Hematopoietic multipotent progenitor cell treated with erythropoietin and hydrocortisone succinate and interleukin-3 and kit ligand, for 6 days (in vitro differentiated cells): ENCODE measurements at regions not wholly inside any gene's neighbourhood (a gene's known extent, or its start where the extent isn't known, plus 50 kb on each side); places are given as distances from the start of the nearest gene placed in this dataset.

ENCODE experiments used
- DNase-seq: peaks from one replicate; pipeline ENCODE4 v3.0.0-alpha.2; 2015

DNA sequence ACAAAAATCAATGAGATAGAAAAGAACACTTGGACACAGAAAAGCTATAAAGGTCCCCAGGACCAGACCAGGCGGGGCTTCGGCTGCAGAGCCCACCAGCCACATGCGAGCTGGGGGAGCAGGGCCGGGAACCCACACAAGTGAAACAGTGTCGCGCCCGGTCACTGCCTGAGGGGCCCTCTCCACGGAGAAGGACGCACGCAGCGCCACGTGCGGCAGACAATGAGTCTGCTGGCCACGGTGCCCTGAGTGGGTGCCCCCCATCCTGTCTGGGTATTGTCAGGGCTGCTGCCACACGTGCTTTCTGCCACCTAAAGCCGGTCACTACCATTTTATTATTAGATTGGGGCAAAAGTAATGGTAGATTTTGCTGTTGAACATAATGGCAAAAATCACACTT lies 207.9 kb upstream of the HDAC4 start:
- DNase-seq = no peak

DNA sequence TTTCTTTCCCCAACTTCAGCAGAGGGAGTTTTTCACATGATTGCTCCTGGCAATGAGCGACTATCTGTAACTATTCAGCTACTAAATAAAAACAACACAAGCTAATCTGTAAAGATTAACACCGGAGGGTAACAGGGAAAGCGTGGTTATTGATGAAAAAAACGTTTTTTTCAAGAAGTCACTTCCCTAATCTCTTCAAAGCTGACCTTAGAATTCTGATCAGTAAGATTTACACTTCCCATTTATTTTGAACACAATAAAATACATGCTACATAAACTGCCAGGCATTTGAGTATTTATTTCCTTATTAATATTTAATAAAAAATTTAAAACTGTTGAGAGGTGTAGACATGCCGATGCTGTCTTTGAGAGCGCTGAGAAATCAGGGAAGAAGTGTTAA lies 207.4 kb upstream of the HDAC4 start:
- DNase-seq = peak; percentile 5

DNA sequence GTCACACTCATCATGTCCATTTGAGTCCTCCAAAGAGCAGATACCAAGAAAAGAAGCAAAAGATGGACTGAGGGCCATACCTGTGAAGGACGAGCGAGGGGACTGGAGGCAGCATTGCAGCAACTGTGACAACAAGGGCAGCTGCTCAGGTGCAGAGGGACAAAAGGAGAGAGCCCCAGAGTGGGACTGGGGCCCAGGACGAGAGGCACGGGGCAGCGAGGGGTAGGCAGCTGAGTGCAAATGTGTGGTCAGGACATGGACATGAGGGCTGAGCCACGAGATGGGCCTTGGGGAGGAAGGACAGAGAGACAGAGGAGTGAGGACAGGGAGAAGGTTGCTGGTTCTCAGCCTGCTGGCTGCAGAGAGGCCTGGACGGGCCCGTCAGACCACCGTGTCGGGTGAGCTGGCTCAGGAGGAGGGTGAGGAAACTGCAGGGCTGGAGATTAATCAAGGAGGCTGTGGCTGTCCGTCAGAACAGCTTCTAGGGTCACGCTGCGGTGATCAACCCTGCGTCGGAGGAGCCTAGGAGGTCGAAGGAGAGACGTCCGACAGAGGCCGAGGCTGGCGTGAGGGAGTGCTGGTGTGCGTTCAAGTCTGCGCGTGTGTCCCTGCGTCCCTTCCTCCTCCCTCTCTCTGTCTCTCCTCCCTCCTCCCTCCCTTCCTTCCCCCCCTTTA lies 206.8 kb upstream of the HDAC4 start:
- DNase-seq = no peak

DNA sequence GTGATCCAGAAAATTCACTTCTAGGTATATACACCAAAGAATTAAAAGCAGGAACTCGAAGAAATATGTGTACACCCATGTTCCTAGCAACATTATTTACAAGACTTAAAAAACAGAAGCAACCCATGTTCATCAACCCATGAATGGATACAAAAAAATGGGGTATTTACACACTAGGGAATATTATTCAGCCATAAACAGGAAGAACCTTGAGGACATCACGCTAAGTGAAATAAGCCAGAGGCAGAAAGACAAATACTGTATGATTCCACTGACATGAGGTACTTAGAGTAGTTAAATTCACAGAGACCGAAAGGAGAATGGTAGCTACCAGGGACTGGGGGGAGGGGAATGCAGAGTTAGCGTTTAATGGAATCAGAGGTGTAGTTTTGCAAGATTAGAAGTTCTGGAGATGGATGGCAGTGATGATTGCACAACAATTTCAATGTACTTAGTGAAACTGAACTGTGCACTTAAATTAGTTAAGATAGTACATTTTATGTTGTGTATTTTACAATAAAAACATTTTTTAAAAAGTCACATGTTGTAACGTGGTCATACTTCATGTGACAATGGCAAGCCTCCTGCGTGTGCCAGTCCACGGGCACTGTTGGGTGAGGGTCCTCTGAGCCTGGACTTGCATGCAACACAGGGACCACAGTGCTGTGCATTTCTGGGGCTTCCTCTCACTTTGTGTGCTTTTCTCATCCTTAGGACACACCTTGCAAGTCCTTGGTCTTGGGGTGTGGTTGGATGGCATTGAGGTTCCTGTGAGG lies 206.1 kb upstream of the HDAC4 start:
- peak; percentile 10 for DNase-seq

GRCh38 chr2:239605976-239606375 lies 205.2 kb upstream of the HDAC4 start:
- peak; percentile 62 for DNase-seq

DNA sequence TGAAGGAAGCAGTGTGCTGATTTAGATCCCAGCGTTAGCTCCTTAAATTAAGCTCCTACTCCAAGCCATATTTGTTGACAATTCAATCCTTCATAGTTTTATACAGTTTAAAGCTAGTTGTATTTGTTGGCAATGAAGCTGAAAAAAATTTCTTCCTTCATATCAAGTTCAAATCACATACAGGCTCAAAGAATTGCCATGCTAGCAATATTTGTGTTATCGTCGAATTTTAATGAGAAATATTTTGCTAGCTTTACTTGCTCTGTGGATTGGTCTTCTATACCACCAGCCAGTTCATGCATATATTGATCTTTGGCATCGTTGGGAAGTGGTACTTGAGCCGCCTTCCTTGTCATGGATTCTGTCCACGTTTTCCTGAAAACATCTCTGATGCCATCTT lies 204.6 kb upstream of the HDAC4 start:
- DNase-seq = no peak

- no peak for DNase-seq
Observed at GRCh38 chr2:239604861-239605260, 204.0 kb upstream of the HDAC4 start.

DNA sequence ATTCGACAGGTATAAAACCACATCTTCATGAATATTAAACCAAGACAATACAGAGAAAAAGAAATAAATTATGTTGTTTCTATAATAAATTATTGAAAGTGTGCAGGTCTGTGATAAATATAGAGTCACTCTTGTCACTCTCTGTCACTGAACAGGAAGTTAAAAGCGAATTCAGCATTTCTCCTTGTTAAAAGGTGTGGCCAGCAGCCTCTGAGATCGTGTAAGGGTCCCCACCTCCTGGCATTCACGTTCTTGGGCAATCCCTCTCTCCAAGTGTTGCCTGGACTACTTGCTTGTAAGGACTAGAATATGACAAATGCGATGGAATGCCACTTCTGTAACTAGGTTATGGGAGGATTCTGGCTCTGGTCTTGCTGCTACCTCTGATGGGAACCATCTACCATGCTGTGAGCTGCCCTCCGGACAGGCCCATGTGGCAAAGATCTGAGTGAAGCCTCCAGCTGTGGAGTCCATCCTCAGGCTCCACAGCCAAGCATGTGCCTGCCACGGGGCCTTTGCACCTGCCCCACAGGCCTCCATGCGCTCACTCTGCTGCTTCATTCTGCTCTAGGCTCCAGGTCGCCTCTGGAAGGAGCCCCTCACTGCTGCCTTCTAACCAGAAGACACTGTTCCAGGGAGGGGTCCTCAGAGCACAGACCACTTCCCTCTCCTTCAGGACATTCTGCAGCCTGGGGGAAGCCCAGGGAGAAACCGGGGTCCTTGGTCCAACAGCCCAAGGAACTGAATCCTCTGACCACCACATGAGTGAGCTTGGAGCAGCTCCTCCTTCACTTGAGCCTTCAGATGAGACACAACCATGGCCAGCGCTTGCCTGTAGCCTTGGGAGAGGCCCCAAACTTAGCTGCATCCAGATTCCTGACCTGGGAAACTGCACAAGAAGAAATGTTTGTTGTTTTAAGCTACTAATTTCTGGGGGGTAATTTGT lies 202.9 kb upstream of the HDAC4 start:
- DNase-seq = no peak

- DNase-seq = peak; percentile 15
Observed at GRCh38 chr2:239602290-239603282, 201.8 kb upstream of the HDAC4 start.

DNA sequence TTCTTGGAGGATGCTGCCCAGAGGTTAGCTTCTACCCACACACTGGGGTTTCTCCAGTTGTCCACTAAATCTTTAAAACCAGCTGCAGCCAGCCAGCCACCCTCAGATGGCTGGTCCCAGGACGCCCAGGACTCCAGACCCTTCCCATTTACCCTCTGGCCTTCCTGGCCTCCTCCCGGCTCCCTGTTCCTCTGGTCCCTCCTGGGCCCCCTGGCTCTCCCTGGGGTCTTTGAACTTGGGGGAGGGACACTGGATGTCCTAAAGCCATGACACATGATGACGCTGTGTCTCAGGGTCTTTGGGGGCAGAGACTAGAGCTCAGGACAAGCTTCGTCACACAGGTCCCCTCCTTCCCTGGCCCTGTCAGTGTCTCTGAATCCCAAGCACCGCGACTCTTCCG lies 201.1 kb upstream of the HDAC4 start:
- no peak for DNase-seq

DNA sequence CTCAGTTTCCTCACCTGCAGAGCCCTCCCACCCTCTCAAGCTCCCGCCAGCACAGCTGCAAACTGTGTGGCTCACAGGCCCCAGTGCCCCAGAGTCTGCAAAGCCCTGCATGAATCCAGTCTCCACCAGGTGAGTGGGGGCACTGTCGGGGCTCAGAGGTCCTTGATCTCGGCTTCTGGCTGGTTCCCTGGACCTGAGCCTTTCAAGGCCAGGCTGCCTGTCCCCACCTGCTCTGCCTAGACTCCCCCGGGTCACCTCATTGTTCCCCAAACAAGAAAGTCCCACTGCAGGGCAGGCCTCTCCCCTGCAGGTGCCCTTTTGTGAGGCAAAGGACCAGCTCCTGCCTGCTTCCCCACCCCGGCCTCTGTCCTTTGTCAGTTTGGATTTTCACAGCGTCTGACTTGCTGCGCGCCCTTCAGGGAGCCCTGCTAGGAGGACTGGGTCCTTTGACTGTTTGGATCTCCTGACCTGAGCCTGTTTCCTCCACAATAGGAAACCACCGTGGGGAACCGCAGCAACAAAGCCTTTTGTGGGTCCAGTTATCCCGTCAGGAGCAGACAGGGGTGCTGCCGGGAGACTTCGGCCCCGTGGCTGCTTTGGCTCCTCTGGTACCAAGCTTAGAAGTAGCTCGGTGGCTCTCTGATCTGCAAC lies 200.5 kb upstream of the HDAC4 start:
- DNase-seq = no peak

DNA sequence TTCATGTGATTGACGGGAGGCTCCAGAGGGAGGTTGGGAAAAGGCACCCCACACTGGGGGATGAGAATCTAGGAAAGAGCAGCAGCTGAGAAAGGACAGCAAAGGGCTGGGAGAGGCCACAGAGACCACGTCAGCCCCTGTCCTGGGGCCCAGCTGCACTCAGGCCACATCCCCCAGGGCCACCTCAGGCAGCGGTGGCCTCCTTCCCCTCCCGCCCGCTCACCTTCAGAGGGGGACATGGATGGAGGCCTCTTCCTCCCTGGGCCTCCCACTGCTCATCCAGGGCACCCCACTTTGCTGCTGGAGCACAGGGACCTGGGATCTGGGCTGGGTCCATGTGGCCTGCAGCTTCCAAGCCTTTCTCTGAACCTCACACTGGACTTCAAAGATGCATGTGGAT lies 199.8 kb upstream of the HDAC4 start:
- DNase-seq = no peak

DNA sequence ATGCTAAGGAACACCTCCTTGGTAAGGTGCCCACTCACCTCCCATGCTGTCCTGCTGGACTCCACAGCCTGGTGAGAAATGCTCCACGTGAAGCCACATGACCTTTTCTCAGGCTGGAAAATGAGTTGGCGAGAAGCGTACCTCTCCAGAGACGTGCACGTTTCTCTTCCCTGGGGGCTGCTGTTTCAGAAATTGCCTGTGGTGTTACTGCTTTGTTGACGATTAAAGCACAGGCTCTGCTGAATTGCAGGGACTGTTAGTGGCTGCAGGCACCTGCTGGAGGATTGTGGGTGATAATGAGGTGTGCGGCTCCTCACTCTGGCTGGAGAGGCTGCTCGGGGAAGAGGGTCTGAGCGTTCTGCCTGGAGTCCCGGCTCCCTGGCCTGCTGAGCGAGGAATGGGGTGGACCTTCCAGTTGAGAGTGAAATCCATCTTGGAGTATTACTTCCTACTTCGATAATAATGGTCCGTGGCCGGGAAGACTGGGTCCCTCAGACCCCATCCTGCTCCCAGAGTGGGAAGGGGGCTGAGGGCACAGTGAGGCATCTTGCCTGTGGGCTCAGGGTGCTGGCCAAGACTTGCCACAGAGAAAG lies 199.3 kb upstream of the HDAC4 start:
- no peak for DNase-seq

DNA sequence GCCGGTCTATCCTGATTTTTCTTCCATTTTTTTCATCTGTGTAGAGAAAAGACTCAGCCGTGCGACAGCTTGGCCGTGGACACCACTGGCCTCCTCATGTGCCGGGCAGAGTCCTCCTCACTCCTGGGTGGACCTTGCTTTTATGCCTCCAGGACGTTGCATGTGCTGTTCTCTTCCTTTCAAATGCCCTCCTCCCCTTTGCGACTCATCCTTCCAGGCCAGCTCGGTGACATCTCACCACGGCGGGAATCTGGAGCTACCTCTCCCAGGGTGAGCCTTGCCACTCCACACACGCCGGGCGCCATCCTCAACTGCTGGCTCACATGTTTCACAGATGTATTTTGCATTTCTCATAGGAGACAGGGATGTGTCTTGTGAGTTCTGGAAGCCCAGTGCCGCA lies 198.5 kb upstream of the HDAC4 start:
- no peak for DNase-seq

- no peak for DNase-seq
Observed at GRCh38 chr2:239598732-239599090, 197.9 kb upstream of the HDAC4 start.

GRCh38 chr2:239598011-239598731 lies 197.4 kb upstream of the HDAC4 start:
- no peak for DNase-seq

DNA sequence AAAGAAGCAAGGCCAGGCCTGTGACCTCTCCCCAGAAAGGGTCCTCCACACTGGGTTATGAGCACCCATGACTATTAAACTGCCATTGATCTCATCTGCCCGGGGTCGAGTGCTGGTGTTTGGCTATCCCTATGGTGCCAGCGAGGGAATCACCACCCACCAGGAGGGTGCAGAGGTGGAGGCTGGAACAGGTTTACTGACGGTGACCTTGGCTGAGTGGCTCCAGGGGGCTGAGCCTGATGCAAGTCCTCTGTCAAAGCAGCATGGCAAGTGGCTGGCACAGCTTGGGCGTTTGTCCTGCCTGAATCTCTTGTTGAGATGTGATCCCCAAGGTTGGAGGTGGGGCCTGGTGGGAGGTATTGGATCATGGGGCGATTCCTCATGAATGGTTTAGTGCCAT lies 196.4 kb upstream of the HDAC4 start:
- DNase-seq = no peak

DNA sequence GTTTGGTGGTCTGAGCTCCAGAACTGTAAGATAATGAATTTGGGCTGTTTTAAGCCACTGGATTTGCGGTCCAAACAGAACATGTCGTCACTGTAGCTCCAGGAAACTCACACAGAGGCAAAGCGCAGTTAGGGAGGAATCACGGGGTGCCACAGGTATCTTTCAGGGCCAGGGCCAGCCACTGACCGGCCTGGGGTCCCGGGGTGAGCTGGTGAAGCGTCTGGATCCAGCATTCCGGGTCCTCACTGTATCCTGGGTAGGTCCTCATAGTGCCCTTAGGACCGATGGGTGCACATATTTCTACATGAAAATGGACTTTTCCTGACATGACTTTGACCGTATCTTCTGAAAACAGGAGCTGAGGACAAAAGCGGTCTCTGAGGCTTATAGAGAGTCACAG lies 196.0 kb upstream of the HDAC4 start:
- DNase-seq = no peak

GRCh38 chr2:239596253-239596652 lies 195.4 kb upstream of the HDAC4 start:
- peak; percentile 6 for DNase-seq

- no peak for DNase-seq
Observed at GRCh38 chr2:239595726-239596125, 194.9 kb upstream of the HDAC4 start.
